ENCODE measurements at regions not wholly inside any gene's neighbourhood (a gene's known extent, or its start where the extent isn't known, plus 50 kb on each side); places are given as distances from the start of the nearest gene placed in this dataset.
A peak's percentile ranks its signal among the peaks of the same experiment; 100 is the strongest.

DNA sequence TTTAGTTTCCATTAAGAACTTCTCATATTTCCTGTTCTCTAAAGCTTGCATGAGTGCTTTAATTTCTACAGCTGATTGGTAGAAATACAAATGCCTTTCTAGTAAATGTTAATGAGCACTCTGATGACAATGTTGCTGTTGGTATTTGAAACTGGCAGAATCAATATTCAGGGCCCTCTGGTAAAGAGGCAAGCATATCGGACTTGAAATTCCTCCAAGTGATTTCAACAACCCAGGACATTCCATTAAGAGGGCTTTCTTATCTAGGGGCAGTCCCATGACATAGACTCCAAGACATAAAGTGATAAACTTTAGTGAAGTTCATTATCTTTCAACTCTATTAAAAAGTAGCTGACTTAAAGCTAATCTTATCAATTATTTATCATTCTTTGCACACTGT lies 83.1 kb upstream of the VCX start:
- no peak overlapping the region for H3K27ac ChIP-seq
- TF ChIP-seq, protein P1, sequence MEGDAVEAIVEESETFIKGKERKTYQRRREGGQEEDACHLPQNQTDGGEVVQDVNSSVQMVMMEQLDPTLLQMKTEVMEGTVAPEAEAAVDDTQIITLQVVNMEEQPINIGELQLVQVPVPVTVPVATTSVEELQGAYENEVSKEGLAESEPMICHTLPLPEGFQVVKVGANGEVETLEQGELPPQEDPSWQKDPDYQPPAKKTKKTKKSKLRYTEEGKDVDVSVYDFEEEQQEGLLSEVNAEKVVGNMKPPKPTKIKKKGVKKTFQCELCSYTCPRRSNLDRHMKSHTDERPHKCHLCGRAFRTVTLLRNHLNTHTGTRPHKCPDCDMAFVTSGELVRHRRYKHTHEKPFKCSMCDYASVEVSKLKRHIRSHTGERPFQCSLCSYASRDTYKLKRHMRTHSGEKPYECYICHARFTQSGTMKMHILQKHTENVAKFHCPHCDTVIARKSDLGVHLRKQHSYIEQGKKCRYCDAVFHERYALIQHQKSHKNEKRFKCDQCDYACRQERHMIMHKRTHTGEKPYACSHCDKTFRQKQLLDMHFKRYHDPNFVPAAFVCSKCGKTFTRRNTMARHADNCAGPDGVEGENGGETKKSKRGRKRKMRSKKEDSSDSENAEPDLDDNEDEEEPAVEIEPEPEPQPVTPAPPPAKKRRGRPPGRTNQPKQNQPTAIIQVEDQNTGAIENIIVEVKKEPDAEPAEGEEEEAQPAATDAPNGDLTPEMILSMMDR (conservative IDR thresholded peaks at IDR 0.05), result no peak

DNA sequence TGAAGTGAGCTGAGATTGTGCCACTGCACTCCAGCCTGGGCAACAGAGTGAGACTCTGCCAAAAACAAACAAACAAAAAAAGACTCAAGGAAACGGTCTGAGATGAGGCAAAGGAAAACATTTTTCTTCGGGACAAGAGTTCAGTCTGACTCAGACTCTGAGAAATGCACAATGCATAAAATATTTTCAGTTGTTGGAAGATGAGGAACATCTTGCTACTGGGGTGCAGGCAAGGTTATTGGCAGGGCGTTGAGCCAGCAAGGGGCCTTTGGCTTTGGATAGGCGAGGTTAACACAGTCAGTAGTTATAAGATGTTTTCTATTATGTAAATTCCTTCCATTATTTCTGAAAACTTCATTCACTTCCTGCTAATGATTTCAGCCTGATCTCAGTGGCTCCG lies 96.1 kb upstream of the VCX start:
- H3K27ac ChIP-seq, result no peak overlapping the region

DNA sequence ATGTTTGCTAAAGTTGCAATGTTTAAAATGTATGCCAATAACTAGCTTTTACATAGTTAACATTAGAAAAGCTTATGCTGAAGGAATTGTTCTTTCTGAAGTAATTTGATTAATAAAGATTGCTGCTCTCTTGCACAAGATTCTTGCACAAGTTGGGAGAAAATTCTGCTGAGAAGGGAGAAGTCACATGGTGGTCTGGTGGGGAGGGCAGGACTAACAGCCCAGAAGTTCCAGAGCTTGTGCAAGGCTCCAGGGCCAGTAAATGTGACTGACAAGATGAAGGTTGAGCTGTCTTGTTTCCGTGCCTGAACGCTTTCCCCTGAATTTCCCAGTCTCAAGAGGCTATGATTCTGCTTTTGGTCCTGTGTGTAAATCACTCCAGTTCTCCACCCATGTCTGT lies 112.9 kb upstream of the VCX start:
- TF ChIP-seq, protein P1 (conservative IDR thresholded peaks at IDR 0.05), result no peak
- H3K27ac ChIP-seq, result no peak overlapping the region

More for the DNA sequence above, 96.1 kb upstream of the VCX start:
- TF ChIP-seq, protein P1 (conservative IDR thresholded peaks at IDR 0.05), result no peak

DNA sequence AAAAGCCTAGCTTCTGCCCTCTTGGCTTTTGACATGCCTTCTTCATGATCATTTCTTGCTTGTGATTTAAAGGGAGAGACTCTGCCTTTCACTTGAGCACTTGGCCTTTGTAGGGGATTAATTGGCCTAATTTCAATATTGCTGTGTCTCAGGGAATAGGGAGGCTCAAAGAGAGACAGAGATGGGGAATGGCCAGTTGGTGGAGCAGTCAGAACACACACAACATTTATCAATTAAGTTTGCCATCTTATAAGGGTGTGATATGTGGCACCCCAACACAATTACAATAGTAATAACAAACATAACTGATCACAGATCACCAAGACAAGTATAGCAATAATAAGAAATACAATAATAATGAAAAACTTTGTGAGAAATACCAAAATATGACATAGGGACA lies 122.5 kb upstream of the VCX start:
- TF ChIP-seq, protein P1 (conservative IDR thresholded peaks at IDR 0.05), result no peak
- H3K27ac ChIP-seq, result no peak overlapping the region

DNA sequence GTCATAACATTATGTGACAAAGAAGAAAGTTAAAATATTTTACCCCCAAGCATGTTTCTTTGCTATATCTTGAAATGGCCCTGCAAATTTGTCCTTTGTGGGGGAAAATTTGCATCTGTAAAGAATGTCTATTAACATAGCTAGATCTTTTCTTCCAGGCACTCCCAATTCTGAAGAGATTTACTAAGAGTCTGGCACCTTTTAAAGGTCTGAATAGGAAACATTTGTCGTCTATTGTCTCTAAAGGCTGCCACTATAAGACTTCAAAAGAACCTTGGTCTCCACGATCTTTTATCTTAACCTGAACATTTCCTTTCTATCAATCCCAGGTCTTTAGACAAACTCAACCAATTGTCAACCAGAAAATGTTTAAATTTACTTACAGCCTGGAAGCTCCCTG lies 128.6 kb upstream of the VCX start:
- TF ChIP-seq, protein P1 (conservative IDR thresholded peaks at IDR 0.05), result no peak
- H3K27ac ChIP-seq, result no peak overlapping the region

DNA sequence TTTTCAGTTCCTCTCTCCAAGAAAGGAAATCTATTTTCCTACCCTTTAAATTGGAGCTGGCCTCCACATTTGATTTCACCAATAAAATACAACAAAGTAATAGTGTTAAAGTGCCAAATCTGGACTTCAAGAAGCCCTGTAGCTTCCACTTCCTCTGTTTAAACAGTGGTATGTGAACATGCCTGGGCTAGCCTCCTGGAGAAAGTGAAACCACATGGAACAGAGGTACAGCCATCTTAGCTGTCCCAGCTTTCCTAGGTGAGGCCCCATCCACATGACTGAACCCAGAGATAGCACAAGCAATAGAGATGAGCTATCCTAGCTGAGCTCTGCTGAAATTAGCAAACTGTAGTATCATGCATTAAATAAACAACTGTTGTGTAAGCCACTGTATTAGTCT lies 131.8 kb upstream of the VCX start:
- no peak overlapping the region for H3K27ac ChIP-seq
- TF ChIP-seq, protein P1 (conservative IDR thresholded peaks at IDR 0.05), result no peak

DNA sequence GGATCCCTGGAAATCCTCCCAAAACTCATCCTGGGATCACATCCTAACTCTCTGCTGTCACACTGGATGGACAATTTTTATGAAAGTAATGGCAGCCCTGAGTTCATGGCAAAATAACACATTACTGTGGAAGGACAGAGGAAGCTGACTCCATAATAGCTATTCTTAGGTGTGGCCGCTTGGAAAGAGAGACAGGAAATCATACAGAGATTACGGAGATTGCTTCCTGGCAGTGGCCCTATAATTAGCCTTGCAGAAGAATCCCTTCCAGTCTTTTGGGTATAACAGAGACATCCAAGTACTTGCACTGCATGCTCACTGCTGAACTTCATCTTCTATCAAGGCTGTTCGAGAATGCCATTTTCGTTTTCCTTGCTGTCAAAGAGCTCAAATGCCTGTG lies 133.1 kb upstream of the VCX start:
- TF ChIP-seq, protein P1 (conservative IDR thresholded peaks at IDR 0.05), result no peak

DNA sequence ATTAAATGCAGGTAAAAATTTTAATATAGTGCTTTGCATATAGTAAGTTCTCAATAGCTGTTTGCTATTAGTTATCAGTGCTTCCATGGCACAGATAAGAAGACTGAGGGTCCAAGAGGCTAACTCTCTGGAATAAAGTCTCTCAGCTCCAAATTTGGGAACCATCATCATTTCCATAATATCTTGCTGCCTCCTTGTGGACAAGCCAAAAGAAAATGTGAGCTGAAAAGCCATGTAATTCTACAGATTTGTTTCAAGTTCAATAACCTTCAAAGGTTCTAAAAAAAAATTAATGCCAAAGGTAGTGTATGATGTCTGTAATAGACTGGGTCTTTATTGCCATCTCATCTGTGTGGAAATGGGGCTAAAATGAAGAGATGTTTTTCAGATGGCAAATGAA lies 136.9 kb upstream of the VCX start:
- TF ChIP-seq, protein P1 (conservative IDR thresholded peaks at IDR 0.05), result peak; percentile 46
- H3K27ac ChIP-seq, result no peak overlapping the region

More for the DNA sequence above, 133.1 kb upstream of the VCX start:
- H3K27ac ChIP-seq, result no peak overlapping the region
